Fibroblast of gingiva (primary cell): ENCODE measurements at regions not wholly inside any gene's neighbourhood (a gene's known extent, or its start where the extent isn't known, plus 50 kb on each side); places are given as distances from the start of the nearest gene placed in this dataset.

Experiments
- DNase-seq: peaks from one replicate; pipeline ENCODE4 v3.0.0-alpha.2; 2011; ENCODE audit warnings: low read depth

GRCh38 chr4:35541146-35541887, 703.0 kb downstream of the ARAP2 start:
- no peak for DNase-seq

GRCh38 chr4:35541888-35542213, 702.5 kb downstream of the ARAP2 start:
- DNase-seq, result no peak

- DNase-seq, result no peak
Measured at GRCh38 chr4:35548921-35549320, 695.4 kb downstream of the ARAP2 start.

- no peak for DNase-seq
Measured at GRCh38 chr4:35556387-35556786, 687.9 kb downstream of the ARAP2 start.

- no peak for DNase-seq
Measured at GRCh38 chr4:35559559-35560365, 684.6 kb downstream of the ARAP2 start.

GRCh38 chr4:35562861-35563260, 681.5 kb downstream of the ARAP2 start:
- no peak for DNase-seq

GRCh38 chr4:35565640-35566039, 678.7 kb downstream of the ARAP2 start:
- no peak for DNase-seq

- DNase-seq, result no peak
Measured at GRCh38 chr4:35591035-35591434, 653.3 kb downstream of the ARAP2 start.

GRCh38 chr4:35604252-35604651, 640.1 kb downstream of the ARAP2 start:
- DNase-seq, result no peak

- DNase-seq, result no peak
Measured at GRCh38 chr4:35604724-35605123, 639.6 kb downstream of the ARAP2 start.

- no peak for DNase-seq
Measured at GRCh38 chr4:35608205-35608604, 636.1 kb downstream of the ARAP2 start.

- no peak for DNase-seq
Measured at GRCh38 chr4:35614120-35614519, 630.2 kb downstream of the ARAP2 start.

GRCh38 chr4:35639929-35640328, 604.4 kb downstream of the ARAP2 start:
- DNase-seq, result no peak

- no peak for DNase-seq
Measured at GRCh38 chr4:35643661-35644060, 600.7 kb downstream of the ARAP2 start.

- DNase-seq, result no peak
Measured at GRCh38 chr4:35644591-35644990, 599.7 kb downstream of the ARAP2 start.

- no peak for DNase-seq
Measured at GRCh38 chr4:35649011-35649410, 595.3 kb downstream of the ARAP2 start.

GRCh38 chr4:35649778-35650177, 594.5 kb downstream of the ARAP2 start:
- no peak for DNase-seq

GRCh38 chr4:35652197-35652596, 592.1 kb downstream of the ARAP2 start:
- DNase-seq, result no peak

GRCh38 chr4:35653451-35653850, 590.9 kb downstream of the ARAP2 start:
- no peak for DNase-seq

- no peak for DNase-seq
Measured at GRCh38 chr4:35673137-35673536, 571.2 kb downstream of the ARAP2 start.

- DNase-seq, result no peak
Measured at GRCh38 chr4:35684755-35685154, 559.6 kb downstream of the ARAP2 start.

- no peak for DNase-seq
Measured at GRCh38 chr4:35689870-35690269, 554.4 kb downstream of the ARAP2 start.

- no peak for DNase-seq
Measured at GRCh38 chr4:35690271-35690670, 554.0 kb downstream of the ARAP2 start.

GRCh38 chr4:35695003-35695402, 549.3 kb downstream of the ARAP2 start:
- DNase-seq, result no peak
